AG09319 (cell line): ENCODE measurements at regions not wholly inside any gene's neighbourhood (a gene's known extent, or its start where the extent isn't known, plus 50 kb on each side); places are given as distances from the start of the nearest gene placed in this dataset.

Experiments
- DNase-seq: peaks from one replicate; pipeline ENCODE4 v3.0.0-alpha.2; 2010; ENCODE audit warnings: low read depth; ENCODE audit errors: extremely low read depth
- CTCF ChIP-seq: IDR thresholded peaks from 2 replicates; pipeline ENCODE4 v1.5.1; 2011; ENCODE audit warnings: low read depth, mild to moderate bottlenecking, inconsistent platforms, low read length, moderate library complexity

GRCh38 chr12:98146487-98146886, 368.9 kb upstream of the TMPO start:
- no peak for TF ChIP-seq CTCF

GRCh38 chr12:98149270-98149669, 366.1 kb upstream of the TMPO start:
- TF ChIP-seq CTCF, result no peak
- DNase-seq, result no peak

More at GRCh38 chr12:98146487-98146886, 368.9 kb upstream of the TMPO start:
- DNase-seq, result no peak

GRCh38 chr12:98149691-98150210, 365.6 kb upstream of the TMPO start:
- no peak for DNase-seq
- TF ChIP-seq CTCF, result no peak

GRCh38 chr12:98151105-98151590, 364.2 kb upstream of the TMPO start:
- TF ChIP-seq CTCF, result no peak
- no peak for DNase-seq

- DNase-seq, result no peak
- no peak for TF ChIP-seq CTCF
Measured at GRCh38 chr12:98151984-98152383, 363.4 kb upstream of the TMPO start.

- no peak for TF ChIP-seq CTCF
Measured at GRCh38 chr12:98154850-98155249, 360.5 kb upstream of the TMPO start.

GRCh38 chr12:98156697-98157096, 358.7 kb upstream of the TMPO start:
- no peak for DNase-seq

More at GRCh38 chr12:98154850-98155249, 360.5 kb upstream of the TMPO start:
- DNase-seq, result no peak

More at GRCh38 chr12:98156697-98157096, 358.7 kb upstream of the TMPO start:
- TF ChIP-seq CTCF, result no peak
